ENCODE measurements at regions not wholly inside any gene's neighbourhood (a gene's known extent, or its start where the extent isn't known, plus 50 kb on each side); places are given as distances from the start of the nearest gene placed in this dataset.

DNA sequence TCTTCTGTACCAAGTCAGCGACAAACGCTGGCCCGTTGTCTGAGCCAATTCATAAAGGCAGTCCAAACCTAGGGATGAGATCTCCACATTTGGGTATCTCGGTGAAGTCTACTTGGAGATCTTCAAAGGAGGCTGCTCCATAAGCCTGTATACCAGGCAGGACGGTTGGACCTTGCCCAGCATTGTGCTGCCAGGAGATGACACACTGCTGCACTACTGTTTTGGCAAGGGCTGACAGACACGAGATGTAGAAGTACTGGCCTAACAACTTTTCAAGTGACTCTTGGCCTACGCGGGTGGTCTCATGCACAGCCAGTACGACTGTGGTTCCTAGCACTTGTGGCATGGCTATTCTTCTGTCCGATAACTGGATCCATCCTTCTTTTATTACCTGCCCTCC, 135.3 kb downstream of the SLC38A6 start:
- peaks cover 9% of the 10 kb centered on the region; the same call in 1 of the 2 replicates for H3K4me1 ChIP-seq (ENCODE audit: control insufficient read depth, insufficient read depth, low read length)
- no peaks in the 10 kb centered on the region for H3K27me3 ChIP-seq (ENCODE audit: control insufficient read depth, insufficient read depth, low read length)
- H3K9ac ChIP-seq (ENCODE audit: low read length): no peak overlapping the region
- H3K9me3 ChIP-seq (ENCODE audit: control insufficient read depth, insufficient read depth, low read depth, low read length): peaks cover 52% of the 10 kb centered on the region
- 0 out of 2 replicates have a peak, but pooled peaks cover 4% of the 10 kb centered on the region for H3K36me3 ChIP-seq (ENCODE audit: control insufficient read depth, insufficient read depth, low read length)
- H3K4me3 ChIP-seq (ENCODE audit: low read depth, low read length): no peak overlapping the region
- H3K27ac ChIP-seq (ENCODE audit: low read depth, low read length): no peak overlapping the region

GRCh38 chr14:61113561-61114225, 132.6 kb downstream of the SLC38A6 start:
- 0 out of 2 replicates have a peak, but pooled peaks cover 4% of the 10 kb centered on the region for H3K36me3 ChIP-seq (ENCODE audit: control insufficient read depth, insufficient read depth, low read length)
- peaks cover 13% of the 10 kb centered on the region for H3K4me1 ChIP-seq (ENCODE audit: control insufficient read depth, insufficient read depth, low read length)
- H3K27ac ChIP-seq (ENCODE audit: low read depth, low read length): no peak overlapping the region
- peaks cover 42% of the 10 kb centered on the region for H3K9me3 ChIP-seq (ENCODE audit: control insufficient read depth, insufficient read depth, low read depth, low read length)
- H3K27me3 ChIP-seq (ENCODE audit: control insufficient read depth, insufficient read depth, low read length): no peaks in the 10 kb centered on the region
- H3K4me3 ChIP-seq (ENCODE audit: low read depth, low read length): no peak overlapping the region
- no peak overlapping the region for H3K9ac ChIP-seq (ENCODE audit: low read length)

DNA sequence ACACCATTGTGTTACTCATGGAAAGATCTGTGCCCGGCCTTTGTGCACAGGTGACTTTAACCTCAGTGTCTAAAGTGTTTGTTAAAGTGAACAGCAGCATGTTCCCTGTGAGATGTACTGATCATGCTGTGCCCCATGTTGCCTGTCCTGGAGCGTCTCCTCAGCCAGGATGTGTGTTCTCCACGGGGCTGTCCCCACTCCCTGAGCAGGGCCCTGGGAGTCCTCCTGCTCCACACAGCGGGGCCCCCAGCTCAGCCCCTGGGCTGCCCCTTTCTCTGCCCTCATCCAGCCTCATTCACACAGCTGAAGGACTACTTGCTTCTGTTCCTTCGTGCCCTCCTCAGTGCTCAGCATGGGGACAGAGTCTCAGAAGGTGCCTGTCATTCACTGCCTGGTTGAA, 131.5 kb downstream of the SLC38A6 start:
- H3K4me3 ChIP-seq (ENCODE audit: low read depth, low read length): no peak overlapping the region
- H3K9me3 ChIP-seq (ENCODE audit: control insufficient read depth, insufficient read depth, low read depth, low read length): peaks cover 42% of the 10 kb centered on the region
- peaks cover 13% of the 10 kb centered on the region for H3K4me1 ChIP-seq (ENCODE audit: control insufficient read depth, insufficient read depth, low read length)
- H3K9ac ChIP-seq (ENCODE audit: low read length): no peak overlapping the region
- 0 out of 2 replicates have a peak, but pooled peaks cover 4% of the 10 kb centered on the region for H3K36me3 ChIP-seq (ENCODE audit: control insufficient read depth, insufficient read depth, low read length)
- H3K27ac ChIP-seq (ENCODE audit: low read depth, low read length): no peak overlapping the region
- H3K27me3 ChIP-seq (ENCODE audit: control insufficient read depth, insufficient read depth, low read length): no peaks in the 10 kb centered on the region

- H3K27me3 ChIP-seq (ENCODE audit: control insufficient read depth, insufficient read depth, low read length): no peaks in the 10 kb centered on the region
- 0 out of 2 replicates have a peak, but pooled peaks cover 4% of the 10 kb centered on the region for H3K36me3 ChIP-seq (ENCODE audit: control insufficient read depth, insufficient read depth, low read length)
- peaks cover 41% of the 10 kb centered on the region for H3K9me3 ChIP-seq (ENCODE audit: control insufficient read depth, insufficient read depth, low read depth, low read length)
- no peak overlapping the region for H3K9ac ChIP-seq (ENCODE audit: low read length)
- no peak overlapping the region for H3K27ac ChIP-seq (ENCODE audit: low read depth, low read length)
- H3K4me3 ChIP-seq (ENCODE audit: low read depth, low read length): no peak overlapping the region
- peaks cover 13% of the 10 kb centered on the region for H3K4me1 ChIP-seq (ENCODE audit: control insufficient read depth, insufficient read depth, low read length)
These were observed 130.7 kb downstream of the SLC38A6 start for GRCh38 chr14:61111731-61112130.

GRCh38 chr14:61111209-61111665, 130.2 kb downstream of the SLC38A6 start:
- no peak overlapping the region for H3K27ac ChIP-seq (ENCODE audit: low read depth, low read length)
- no peak overlapping the region for H3K4me3 ChIP-seq (ENCODE audit: low read depth, low read length)
- H3K9me3 ChIP-seq (ENCODE audit: control insufficient read depth, insufficient read depth, low read depth, low read length): peaks cover 36% of the 10 kb centered on the region
- no peaks in the 10 kb centered on the region for H3K27me3 ChIP-seq (ENCODE audit: control insufficient read depth, insufficient read depth, low read length)
- H3K4me1 ChIP-seq (ENCODE audit: control insufficient read depth, insufficient read depth, low read length): peaks cover 13% of the 10 kb centered on the region
- 0 out of 2 replicates have a peak, but pooled peaks cover 4% of the 10 kb centered on the region for H3K36me3 ChIP-seq (ENCODE audit: control insufficient read depth, insufficient read depth, low read length)
- H3K9ac ChIP-seq (ENCODE audit: low read length): no peak overlapping the region

GRCh38 chr14:61110316-61111082, 129.5 kb downstream of the SLC38A6 start:
- H3K9ac ChIP-seq (ENCODE audit: low read length): no peak overlapping the region
- no peaks in the 10 kb centered on the region for H3K27me3 ChIP-seq (ENCODE audit: control insufficient read depth, insufficient read depth, low read length)
- H3K4me3 ChIP-seq (ENCODE audit: low read depth, low read length): no peak overlapping the region
- H3K36me3 ChIP-seq (ENCODE audit: control insufficient read depth, insufficient read depth, low read length): 0 out of 2 replicates have a peak, but pooled peaks cover 4% of the 10 kb centered on the region
- peaks cover 13% of the 10 kb centered on the region for H3K4me1 ChIP-seq (ENCODE audit: control insufficient read depth, insufficient read depth, low read length)
- peaks cover 30% of the 10 kb centered on the region for H3K9me3 ChIP-seq (ENCODE audit: control insufficient read depth, insufficient read depth, low read depth, low read length)
- H3K27ac ChIP-seq (ENCODE audit: low read depth, low read length): no peak overlapping the region

GRCh38 chr14:61109288-61109687, 128.2 kb downstream of the SLC38A6 start:
- H3K4me1 ChIP-seq (ENCODE audit: control insufficient read depth, insufficient read depth, low read length): peaks cover 19% of the 10 kb centered on the region
- peaks cover 18% of the 10 kb centered on the region for H3K9me3 ChIP-seq (ENCODE audit: control insufficient read depth, insufficient read depth, low read depth, low read length)
- no peaks in the 10 kb centered on the region for H3K27me3 ChIP-seq (ENCODE audit: control insufficient read depth, insufficient read depth, low read length)
- no peak overlapping the region for H3K4me3 ChIP-seq (ENCODE audit: low read depth, low read length)
- H3K27ac ChIP-seq (ENCODE audit: low read depth, low read length): no peak overlapping the region
- 0 out of 2 replicates have a peak, but pooled peaks cover 3% of the 10 kb centered on the region for H3K36me3 ChIP-seq (ENCODE audit: control insufficient read depth, insufficient read depth, low read length)
- no peak overlapping the region for H3K9ac ChIP-seq (ENCODE audit: low read length)

DNA sequence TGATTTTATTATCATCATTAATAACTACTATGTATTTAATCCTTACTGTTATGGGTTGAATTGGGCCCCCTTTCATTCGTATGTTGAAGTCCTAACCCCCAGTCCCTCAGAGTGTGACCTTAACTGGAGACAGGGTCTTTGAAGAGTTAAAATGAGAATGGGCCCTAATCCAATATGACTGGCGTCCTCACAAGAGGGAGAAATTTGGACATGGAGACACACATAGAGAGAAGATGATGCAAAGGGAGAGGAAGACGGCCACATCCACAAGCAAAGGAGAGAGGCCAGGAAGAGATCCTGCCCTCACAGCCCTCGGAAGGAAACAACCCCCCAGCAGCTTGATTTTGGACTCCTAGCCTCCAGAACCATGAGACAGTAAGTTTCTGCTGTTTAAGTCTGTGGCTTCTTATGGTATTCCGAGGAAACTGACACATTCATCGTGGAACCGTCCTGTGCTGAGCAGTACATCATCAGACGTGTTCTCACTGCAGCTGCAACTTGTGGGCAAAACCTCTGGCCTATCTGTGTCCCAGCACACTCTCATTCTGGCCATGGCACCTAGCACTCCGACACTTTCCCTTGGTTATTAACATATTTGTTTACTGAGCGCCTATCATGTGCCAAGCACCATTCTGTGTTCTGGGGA, 127.6 kb downstream of the SLC38A6 start:
- H3K9me3 ChIP-seq (ENCODE audit: control insufficient read depth, insufficient read depth, low read depth, low read length): peaks cover 11% of the 10 kb centered on the region
- no peak overlapping the region for H3K27ac ChIP-seq (ENCODE audit: low read depth, low read length)
- no peaks in the 10 kb centered on the region for H3K36me3 ChIP-seq (ENCODE audit: control insufficient read depth, insufficient read depth, low read length)
- H3K9ac ChIP-seq (ENCODE audit: low read length): no peak overlapping the region
- H3K4me3 ChIP-seq (ENCODE audit: low read depth, low read length): no peak overlapping the region
- peaks cover 25% of the 10 kb centered on the region for H3K4me1 ChIP-seq (ENCODE audit: control insufficient read depth, insufficient read depth, low read length)
- H3K27me3 ChIP-seq (ENCODE audit: control insufficient read depth, insufficient read depth, low read length): no peaks in the 10 kb centered on the region

- Histone ChIP-seq H3K36me3 (ENCODE audit: control insufficient read depth, insufficient read depth, low read length) (no peaks in the 10 kb centered on the region), H3K4me1 (ENCODE audit: control insufficient read depth, insufficient read depth, low read length) (peaks cover 32% of the 10 kb centered on the region), H3K27ac (ENCODE audit: low read depth, low read length) (no peak overlapping the region), H3K27me3 (ENCODE audit: control insufficient read depth, insufficient read depth, low read length) (no peaks in the 10 kb centered on the region), H3K4me3 (ENCODE audit: low read depth, low read length) (no peak overlapping the region), H3K9me3 (ENCODE audit: control insufficient read depth, insufficient read depth, low read depth, low read length) (peaks cover 8% of the 10 kb centered on the region), H3K9ac (ENCODE audit: low read length) (no peak overlapping the region)
These were observed 126.9 kb downstream of the SLC38A6 start for GRCh38 chr14:61107869-61108493.

DNA sequence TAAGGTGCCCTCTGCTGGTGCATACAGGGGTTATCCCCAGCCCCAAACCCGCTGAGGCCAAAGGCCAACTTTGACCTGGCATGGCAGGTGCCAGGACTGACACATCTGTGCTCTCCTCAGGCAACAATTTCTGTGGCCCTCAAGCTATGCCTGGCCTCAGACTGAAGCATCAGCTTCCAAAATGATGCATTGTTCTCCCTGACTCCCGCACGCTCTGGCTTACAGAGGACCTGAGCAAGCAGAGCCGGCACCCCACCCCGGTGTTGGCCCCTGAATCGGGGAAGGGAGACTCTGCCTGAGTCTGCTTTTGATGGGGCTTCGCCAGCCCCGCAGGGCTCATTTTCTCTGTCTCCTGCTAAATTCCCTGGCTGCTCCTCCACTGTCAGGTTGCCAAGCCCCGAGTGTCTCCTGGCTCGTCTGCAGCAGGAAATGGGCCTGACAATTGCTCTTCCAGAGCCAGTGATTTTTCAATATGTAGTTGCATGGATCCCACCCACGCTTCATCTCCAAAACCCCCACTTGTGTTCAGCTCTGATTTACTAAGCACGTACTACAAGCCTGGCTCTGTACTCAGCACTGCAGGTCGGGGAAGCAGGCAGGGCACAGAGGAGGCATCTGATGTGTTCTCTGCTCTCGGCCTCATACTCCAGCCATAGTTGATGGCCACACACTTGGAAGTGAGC, 126.1 kb downstream of the SLC38A6 start:
- Histone ChIP-seq H3K4me1 (ENCODE audit: control insufficient read depth, insufficient read depth, low read length) (peaks cover 41% of the 10 kb centered on the region), H3K27me3 (ENCODE audit: control insufficient read depth, insufficient read depth, low read length) (no peaks in the 10 kb centered on the region), H3K36me3 (ENCODE audit: control insufficient read depth, insufficient read depth, low read length) (no peaks in the 10 kb centered on the region), H3K9me3 (ENCODE audit: control insufficient read depth, insufficient read depth, low read depth, low read length) (peaks cover 3% of the 10 kb centered on the region; the same call in 1 of the 2 replicates), H3K4me3 (ENCODE audit: low read depth, low read length) (no peak overlapping the region), H3K9ac (ENCODE audit: low read length) (no peak overlapping the region), H3K27ac (ENCODE audit: low read depth, low read length) (no peak overlapping the region)
